GM13977 (cell line): ENCODE measurements at regions not wholly inside any gene's neighbourhood (a gene's known extent, or its start where the extent isn't known, plus 50 kb on each side); places are given as distances from the start of the nearest gene placed in this dataset.

Source experiments
- DNase-seq: peaks from one replicate; pipeline ENCODE4 v3.0.0; 2012; ENCODE audit warnings: low spot score
- CTCF ChIP-seq: IDR thresholded peaks from 2 replicates; pipeline ENCODE4 v1.5.1; 2012; ENCODE audit warnings: mild to moderate bottlenecking, control low read depth; ENCODE audit not compliant: insufficient read depth; ENCODE audit errors: extremely low read depth, missing control alignments
- in situ Hi-C: fragments of 300-500 bp; cut with MboI; formaldehyde crosslinking; loops from one replicate; pipeline ENCODE4 v1.12.0; 2022; ENCODE audit warnings: low sequenced_read_pairs, low pct_unique_long_range_greater_than_20kb, mixed read lengths, inconsistent platforms; ENCODE audit not compliant: unreplicated experiment

GRCh38 chr16:64629622-64630021, 492.2 kb downstream of the CDH11 start:
- TF ChIP-seq CTCF, result no peak
- no peak for DNase-seq
- in situ Hi-C loops, result no loop called here

GRCh38 chr16:64627781-64628180, 494.1 kb downstream of the CDH11 start:
- no peak for DNase-seq
- in situ Hi-C loops, result no loop called here
- no peak for TF ChIP-seq CTCF

- no peak for TF ChIP-seq CTCF
- no peak for DNase-seq
- in situ Hi-C loops, result no loop called here
These were observed 494.6 kb downstream of the CDH11 start for GRCh38 chr16:64627288-64627687.

- DNase-seq, result no peak
- in situ Hi-C loops, result no loop called here
- no peak for TF ChIP-seq CTCF
These were observed 495.1 kb downstream of the CDH11 start for GRCh38 chr16:64626776-64627175.

- no peak for DNase-seq
- no peak for TF ChIP-seq CTCF
These were observed 500.2 kb downstream of the CDH11 start for GRCh38 chr16:64621616-64622015.

GRCh38 chr16:64617836-64618476, 503.9 kb downstream of the CDH11 start:
- no peak for DNase-seq
- TF ChIP-seq CTCF, result no peak
- in situ Hi-C loops, result no loop called here

More at GRCh38 chr16:64621616-64622015, 500.2 kb downstream of the CDH11 start:
- in situ Hi-C loops, result no loop called here
